Liver (tissue), 3 donors: ENCODE measurements at regions not wholly inside any gene's neighbourhood (a gene's known extent, or its start where the extent isn't known, plus 50 kb on each side); places are given as distances from the start of the nearest gene placed in this dataset.

ENCODE experiments used
- FOXA1 ChIP-seq: IDR thresholded peaks from 2 replicates; pipeline ENCODE4 v1.6.1; 2016; ENCODE audit warnings: antibody characterized with exemption
- FOXA2 ChIP-seq: IDR thresholded peaks from 2 replicates; pipeline ENCODE4 v1.6.1; 2016; ENCODE audit warnings: antibody characterized with exemption
- GABPA ChIP-seq, 2 donors: IDR thresholded peaks in 1 of 2; conservative IDR thresholded peaks in 1 of 2; 2 replicates each; pipeline ENCODE4 v1.6.1; 2016; ENCODE audit warnings: antibody characterized with exemption in 2 of 2, mild to moderate bottlenecking in 1 of 2, moderate library complexity in 1 of 2
- JUND ChIP-seq, 2 donors: IDR thresholded peaks; 2 replicates each; pipeline ENCODE4 v1.6.1; 2016; ENCODE audit warnings: antibody characterized with exemption in 2 of 2
- RAD21 ChIP-seq, 2 donors: IDR thresholded peaks; 2 replicates each; pipeline ENCODE4 v1.6.1; 2016; ENCODE audit warnings: antibody characterized with exemption in 2 of 2, mild to moderate bottlenecking in 2 of 2
- RXRA ChIP-seq, 2 donors: IDR thresholded peaks; 2 replicates each; pipeline ENCODE4 v1.6.1; 2017 to 2018; ENCODE audit warnings: antibody characterized with exemption in 2 of 2, mild to moderate bottlenecking in 1 of 2
- SP1 ChIP-seq: IDR thresholded peaks from 2 replicates; pipeline ENCODE4 v1.6.1; 2018; ENCODE audit warnings: antibody characterized with exemption, mild to moderate bottlenecking
- TF ChIP-seq, protein P1 (sequence below): fragments of 150-350 bp; IDR thresholded peaks from 2 replicates; pipeline ENCODE4 v1.5.1; 2017; ENCODE audit warnings: improper control_type of control experiment, low read depth, low read length; ENCODE audit not compliant: missing input control
- TF ChIP-seq, protein P2 (sequence below): IDR thresholded peaks from 2 replicates; pipeline ENCODE4 v1.6.1; 2016; ENCODE audit warnings: antibody characterized with exemption, mild to moderate bottlenecking
- TF ChIP-seq, protein P3 (sequence below): IDR thresholded peaks from 2 replicates; pipeline ENCODE4 v1.6.1; 2016; ENCODE audit warnings: antibody characterized with exemption
- TF ChIP-seq, protein P4 (sequence below): IDR thresholded peaks from 2 replicates; pipeline ENCODE4 v1.6.1; 2016; ENCODE audit warnings: antibody characterized with exemption
- donor health status: healthy.
- donor health status: healthy.

DNA sequence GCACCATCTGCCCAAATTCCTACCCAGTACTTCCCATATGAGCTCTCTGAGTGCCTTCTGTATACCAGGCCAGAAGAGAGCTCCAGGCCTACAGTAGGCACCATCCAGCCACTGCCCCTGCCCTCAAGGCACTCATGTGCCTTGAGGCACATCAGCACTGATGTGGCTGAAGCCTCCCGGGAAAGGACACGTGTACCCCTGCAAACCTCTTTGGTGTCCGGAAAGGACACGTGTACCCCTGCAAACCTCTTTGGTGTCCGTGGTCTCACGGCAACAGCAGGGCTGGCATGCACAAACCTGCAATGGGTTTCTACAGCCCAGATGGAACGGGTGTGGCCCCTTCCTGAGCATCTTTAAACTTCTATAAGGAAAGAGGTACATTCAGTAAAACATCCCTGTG lies 209.4 kb upstream of the IGF1R start:
- TF ChIP-seq, protein P1, sequence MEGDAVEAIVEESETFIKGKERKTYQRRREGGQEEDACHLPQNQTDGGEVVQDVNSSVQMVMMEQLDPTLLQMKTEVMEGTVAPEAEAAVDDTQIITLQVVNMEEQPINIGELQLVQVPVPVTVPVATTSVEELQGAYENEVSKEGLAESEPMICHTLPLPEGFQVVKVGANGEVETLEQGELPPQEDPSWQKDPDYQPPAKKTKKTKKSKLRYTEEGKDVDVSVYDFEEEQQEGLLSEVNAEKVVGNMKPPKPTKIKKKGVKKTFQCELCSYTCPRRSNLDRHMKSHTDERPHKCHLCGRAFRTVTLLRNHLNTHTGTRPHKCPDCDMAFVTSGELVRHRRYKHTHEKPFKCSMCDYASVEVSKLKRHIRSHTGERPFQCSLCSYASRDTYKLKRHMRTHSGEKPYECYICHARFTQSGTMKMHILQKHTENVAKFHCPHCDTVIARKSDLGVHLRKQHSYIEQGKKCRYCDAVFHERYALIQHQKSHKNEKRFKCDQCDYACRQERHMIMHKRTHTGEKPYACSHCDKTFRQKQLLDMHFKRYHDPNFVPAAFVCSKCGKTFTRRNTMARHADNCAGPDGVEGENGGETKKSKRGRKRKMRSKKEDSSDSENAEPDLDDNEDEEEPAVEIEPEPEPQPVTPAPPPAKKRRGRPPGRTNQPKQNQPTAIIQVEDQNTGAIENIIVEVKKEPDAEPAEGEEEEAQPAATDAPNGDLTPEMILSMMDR = no peak
- TF ChIP-seq GABPA (IDR thresholded peaks at IDR 0.05 in 1 of 2, conservative IDR thresholded peaks at IDR 0.05 in 1 of 2) (no peak), RXRA (IDR thresholded peaks at IDR 0.05) (no peak), RAD21 (IDR thresholded peaks at IDR 0.05) (no peak), SP1 (no peak), FOXA1 (no peak), JUND (IDR thresholded peaks at IDR 0.05) (no peak), FOXA2 (no peak)
- TF ChIP-seq, protein P2, sequence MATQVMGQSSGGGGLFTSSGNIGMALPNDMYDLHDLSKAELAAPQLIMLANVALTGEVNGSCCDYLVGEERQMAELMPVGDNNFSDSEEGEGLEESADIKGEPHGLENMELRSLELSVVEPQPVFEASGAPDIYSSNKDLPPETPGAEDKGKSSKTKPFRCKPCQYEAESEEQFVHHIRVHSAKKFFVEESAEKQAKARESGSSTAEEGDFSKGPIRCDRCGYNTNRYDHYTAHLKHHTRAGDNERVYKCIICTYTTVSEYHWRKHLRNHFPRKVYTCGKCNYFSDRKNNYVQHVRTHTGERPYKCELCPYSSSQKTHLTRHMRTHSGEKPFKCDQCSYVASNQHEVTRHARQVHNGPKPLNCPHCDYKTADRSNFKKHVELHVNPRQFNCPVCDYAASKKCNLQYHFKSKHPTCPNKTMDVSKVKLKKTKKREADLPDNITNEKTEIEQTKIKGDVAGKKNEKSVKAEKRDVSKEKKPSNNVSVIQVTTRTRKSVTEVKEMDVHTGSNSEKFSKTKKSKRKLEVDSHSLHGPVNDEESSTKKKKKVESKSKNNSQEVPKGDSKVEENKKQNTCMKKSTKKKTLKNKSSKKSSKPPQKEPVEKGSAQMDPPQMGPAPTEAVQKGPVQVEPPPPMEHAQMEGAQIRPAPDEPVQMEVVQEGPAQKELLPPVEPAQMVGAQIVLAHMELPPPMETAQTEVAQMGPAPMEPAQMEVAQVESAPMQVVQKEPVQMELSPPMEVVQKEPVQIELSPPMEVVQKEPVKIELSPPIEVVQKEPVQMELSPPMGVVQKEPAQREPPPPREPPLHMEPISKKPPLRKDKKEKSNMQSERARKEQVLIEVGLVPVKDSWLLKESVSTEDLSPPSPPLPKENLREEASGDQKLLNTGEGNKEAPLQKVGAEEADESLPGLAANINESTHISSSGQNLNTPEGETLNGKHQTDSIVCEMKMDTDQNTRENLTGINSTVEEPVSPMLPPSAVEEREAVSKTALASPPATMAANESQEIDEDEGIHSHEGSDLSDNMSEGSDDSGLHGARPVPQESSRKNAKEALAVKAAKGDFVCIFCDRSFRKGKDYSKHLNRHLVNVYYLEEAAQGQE = no peak
- TF ChIP-seq, protein P3, sequence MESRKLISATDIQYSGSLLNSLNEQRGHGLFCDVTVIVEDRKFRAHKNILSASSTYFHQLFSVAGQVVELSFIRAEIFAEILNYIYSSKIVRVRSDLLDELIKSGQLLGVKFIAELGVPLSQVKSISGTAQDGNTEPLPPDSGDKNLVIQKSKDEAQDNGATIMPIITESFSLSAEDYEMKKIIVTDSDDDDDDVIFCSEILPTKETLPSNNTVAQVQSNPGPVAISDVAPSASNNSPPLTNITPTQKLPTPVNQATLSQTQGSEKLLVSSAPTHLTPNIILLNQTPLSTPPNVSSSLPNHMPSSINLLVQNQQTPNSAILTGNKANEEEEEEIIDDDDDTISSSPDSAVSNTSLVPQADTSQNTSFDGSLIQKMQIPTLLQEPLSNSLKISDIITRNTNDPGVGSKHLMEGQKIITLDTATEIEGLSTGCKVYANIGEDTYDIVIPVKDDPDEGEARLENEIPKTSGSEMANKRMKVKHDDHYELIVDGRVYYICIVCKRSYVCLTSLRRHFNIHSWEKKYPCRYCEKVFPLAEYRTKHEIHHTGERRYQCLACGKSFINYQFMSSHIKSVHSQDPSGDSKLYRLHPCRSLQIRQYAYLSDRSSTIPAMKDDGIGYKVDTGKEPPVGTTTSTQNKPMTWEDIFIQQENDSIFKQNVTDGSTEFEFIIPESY = no peak
- TF ChIP-seq, protein P4, sequence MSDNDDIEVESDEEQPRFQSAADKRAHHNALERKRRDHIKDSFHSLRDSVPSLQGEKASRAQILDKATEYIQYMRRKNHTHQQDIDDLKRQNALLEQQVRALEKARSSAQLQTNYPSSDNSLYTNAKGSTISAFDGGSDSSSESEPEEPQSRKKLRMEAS = no peak
